ENCODE measurements at regions not wholly inside any gene's neighbourhood (a gene's known extent, or its start where the extent isn't known, plus 50 kb on each side); places are given as distances from the start of the nearest gene placed in this dataset.

DNA sequence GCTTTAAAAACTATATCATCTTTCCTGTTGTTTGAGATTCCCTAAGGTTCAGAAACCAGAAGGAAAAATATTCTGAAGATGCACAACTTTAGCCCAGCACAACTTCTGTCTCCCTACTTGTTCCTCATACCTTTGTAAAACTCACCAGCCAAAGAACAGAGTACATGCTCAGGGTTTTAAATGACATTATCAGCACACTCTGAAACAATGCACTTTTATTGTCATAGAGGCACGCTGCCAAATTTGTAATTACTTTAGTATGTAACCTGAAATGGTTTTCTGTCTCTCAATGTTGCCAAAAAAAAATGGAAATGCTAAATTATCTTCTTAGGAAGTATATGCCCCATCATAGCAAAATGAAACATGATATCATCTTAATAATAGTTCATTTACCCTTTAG lies 383.6 kb upstream of the CDH6 start:
- DNase-seq, result no peak
- ChIA-PET CTCF (no interaction called here), POLR2A (no interaction called here)
- H3K27ac Mint-ChIP-seq, result no peak overlapping the region
- H3K4me3 Mint-ChIP-seq, result no peak overlapping the region
- TF ChIP-seq, protein P1, sequence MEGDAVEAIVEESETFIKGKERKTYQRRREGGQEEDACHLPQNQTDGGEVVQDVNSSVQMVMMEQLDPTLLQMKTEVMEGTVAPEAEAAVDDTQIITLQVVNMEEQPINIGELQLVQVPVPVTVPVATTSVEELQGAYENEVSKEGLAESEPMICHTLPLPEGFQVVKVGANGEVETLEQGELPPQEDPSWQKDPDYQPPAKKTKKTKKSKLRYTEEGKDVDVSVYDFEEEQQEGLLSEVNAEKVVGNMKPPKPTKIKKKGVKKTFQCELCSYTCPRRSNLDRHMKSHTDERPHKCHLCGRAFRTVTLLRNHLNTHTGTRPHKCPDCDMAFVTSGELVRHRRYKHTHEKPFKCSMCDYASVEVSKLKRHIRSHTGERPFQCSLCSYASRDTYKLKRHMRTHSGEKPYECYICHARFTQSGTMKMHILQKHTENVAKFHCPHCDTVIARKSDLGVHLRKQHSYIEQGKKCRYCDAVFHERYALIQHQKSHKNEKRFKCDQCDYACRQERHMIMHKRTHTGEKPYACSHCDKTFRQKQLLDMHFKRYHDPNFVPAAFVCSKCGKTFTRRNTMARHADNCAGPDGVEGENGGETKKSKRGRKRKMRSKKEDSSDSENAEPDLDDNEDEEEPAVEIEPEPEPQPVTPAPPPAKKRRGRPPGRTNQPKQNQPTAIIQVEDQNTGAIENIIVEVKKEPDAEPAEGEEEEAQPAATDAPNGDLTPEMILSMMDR (IDR thresholded peaks at IDR 0.05), result no peak
- peaks cover 3% of the 10 kb centered on the region for H3K9me3 Mint-ChIP-seq
- ATAC-seq, result no peak
- intact Hi-C loops (cut with micrococcal nuclease), result no loop called here
- no peaks in the 10 kb centered on the region for H3K36me3 Mint-ChIP-seq (ENCODE audit: low read depth)
- no peaks in the 10 kb centered on the region for H3K4me1 Mint-ChIP-seq (ENCODE audit: low read depth)
- no peaks in the 10 kb centered on the region for H3K27me3 Mint-ChIP-seq

DNA sequence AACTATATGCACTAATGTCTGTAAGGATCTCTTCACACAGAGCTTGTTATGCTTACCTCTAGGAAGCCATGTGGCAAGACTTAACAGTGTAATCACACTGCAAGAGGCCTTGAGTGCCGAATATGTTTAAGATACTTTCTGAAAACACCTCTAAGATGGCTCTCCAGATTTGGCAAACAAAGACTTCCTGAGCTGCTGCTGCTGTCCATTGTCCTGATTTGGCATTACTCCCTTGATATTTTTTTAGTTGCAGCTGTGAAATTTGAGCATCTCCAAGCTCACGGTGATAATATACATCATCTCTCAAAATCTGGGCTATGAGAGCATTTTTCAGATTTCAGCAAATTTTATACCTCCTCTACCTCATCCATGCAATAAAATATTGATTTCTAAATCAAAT lies 384.5 kb upstream of the CDH6 start:
- POLR2A ChIA-PET, result no interaction called here
- CTCF ChIA-PET, result no interaction called here
- ATAC-seq (no peak), DNase-seq (no peak)
- Mint-ChIP-seq H3K27me3 (no peaks in the 10 kb centered on the region), H3K27ac (no peak overlapping the region), H3K4me3 (no peak overlapping the region), H3K36me3 (ENCODE audit: low read depth) (no peaks in the 10 kb centered on the region), H3K9me3 (peaks cover 3% of the 10 kb centered on the region), H3K4me1 (ENCODE audit: low read depth) (no peaks in the 10 kb centered on the region)
- TF ChIP-seq, protein P1 (IDR thresholded peaks at IDR 0.05), result no peak
- intact Hi-C loops (cut with micrococcal nuclease), result no loop called here

DNA sequence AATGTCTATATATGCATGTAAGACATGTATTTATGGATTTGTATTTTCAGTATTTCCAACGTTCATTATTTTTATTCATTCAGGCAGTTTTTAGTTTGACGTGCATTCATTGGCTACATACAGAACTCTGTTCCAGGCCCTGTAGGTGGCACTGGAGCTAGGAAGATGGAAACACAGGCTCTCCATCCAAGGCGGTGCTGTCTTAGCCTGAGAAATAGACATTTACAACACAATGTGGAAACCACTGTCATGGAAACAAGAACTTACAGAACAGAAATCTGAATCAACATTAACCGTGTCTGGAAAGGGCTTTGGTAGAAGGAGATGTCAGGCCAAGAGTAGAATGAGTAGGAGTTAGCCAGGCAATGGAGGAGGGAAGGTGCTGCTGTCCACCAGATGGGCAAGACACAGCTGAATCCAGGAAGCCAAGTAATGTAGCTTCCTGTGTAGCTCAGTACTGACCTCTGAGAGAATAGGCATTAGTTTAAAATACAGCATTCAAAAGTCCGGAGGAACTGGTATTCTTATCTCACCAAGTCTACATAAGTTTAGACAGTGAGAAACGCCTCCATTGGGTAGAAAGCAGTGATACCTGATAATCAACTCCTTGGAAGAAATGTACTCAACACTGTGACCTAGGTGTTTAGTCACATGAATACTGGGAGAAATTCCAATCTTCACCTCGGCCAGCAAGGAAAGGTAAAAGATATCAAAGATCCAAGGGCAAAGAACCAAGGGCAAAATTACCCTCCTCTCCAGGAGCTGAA lies 388.6 kb upstream of the CDH6 start:
- TF ChIP-seq, protein P1 (IDR thresholded peaks at IDR 0.05), result no peak
- Mint-ChIP-seq H3K27me3 (no peaks in the 10 kb centered on the region), H3K36me3 (ENCODE audit: low read depth) (no peaks in the 10 kb centered on the region), H3K27ac (no peak overlapping the region), H3K4me3 (no peak overlapping the region), H3K4me1 (ENCODE audit: low read depth) (no peaks in the 10 kb centered on the region), H3K9me3 (peaks cover 8% of the 10 kb centered on the region)
- POLR2A ChIA-PET, result no interaction called here
- DNase-seq (no peak), ATAC-seq (no peak)
- intact Hi-C loops (cut with micrococcal nuclease), result no loop called here
- CTCF ChIA-PET, result no interaction called here

DNA sequence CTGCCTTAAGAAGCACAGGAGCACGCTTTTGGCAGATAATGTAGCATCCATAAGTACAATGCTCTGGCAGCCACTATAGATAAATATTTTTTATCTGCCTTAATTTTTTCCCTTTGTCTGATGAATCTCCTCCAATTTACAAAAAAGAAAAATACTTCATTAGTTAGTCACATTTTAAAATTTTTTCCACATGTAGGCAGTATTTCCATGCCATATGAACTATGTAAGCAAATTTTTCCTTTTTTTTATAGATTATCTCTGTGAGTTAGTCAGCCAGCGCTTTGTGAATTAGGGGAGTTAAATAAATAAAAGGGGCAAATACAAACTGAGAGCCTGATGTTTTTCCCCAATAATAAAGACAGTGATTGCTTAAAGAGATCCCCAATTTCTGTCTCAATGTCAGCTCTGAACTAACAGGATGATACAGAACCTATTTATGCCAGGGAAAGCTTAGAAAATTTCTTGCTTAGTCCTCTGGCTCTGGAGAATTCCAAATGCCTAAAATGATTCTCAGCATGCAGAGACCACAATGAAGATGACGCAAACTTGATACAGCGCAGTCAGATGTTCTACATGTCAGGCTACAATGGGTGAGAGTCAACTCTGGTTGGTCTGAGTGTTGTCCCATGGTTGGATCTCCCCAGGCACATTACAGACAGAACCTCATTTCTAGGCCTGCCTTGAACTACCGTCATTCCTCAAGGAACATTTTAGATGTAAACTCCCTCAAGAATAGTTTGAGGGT lies 390.4 kb upstream of the CDH6 start:
- Mint-ChIP-seq H3K27ac (no peak overlapping the region), H3K9me3 (peaks cover 8% of the 10 kb centered on the region), H3K4me3 (no peak overlapping the region), H3K36me3 (ENCODE audit: low read depth) (no peaks in the 10 kb centered on the region), H3K4me1 (ENCODE audit: low read depth) (no peaks in the 10 kb centered on the region), H3K27me3 (no peaks in the 10 kb centered on the region)
- CTCF ChIA-PET, result no interaction called here
- POLR2A ChIA-PET, result no interaction called here
- TF ChIP-seq, protein P1 (IDR thresholded peaks at IDR 0.05), result no peak
- intact Hi-C loops (cut with micrococcal nuclease), result no loop called here
- no peak for ATAC-seq
- DNase-seq, result no peak

- Mint-ChIP-seq H3K27me3 (no peaks in the 10 kb centered on the region), H3K9me3 (peaks cover 18% of the 10 kb centered on the region), H3K36me3 (ENCODE audit: low read depth) (no peaks in the 10 kb centered on the region), H3K4me1 (ENCODE audit: low read depth) (no peaks in the 10 kb centered on the region), H3K27ac (no peak overlapping the region), H3K4me3 (no peak overlapping the region)
- intact Hi-C loops (cut with micrococcal nuclease), result no loop called here
- ChIA-PET POLR2A (no interaction called here), CTCF (no interaction called here)
- DNase-seq (no peak), ATAC-seq (no peak)
- TF ChIP-seq, protein P1 (IDR thresholded peaks at IDR 0.05), result no peak
These were observed 411.8 kb upstream of the CDH6 start for GRCh38 chr5:30781643-30782042.
